Activated CD4-positive, alpha-beta memory T cell treated with anti-CD3 and anti-CD28 coated beads, Interleukin-2, amount 10 ng/mL, durations not matched to agents 7 days and 5 days (primary cell): ENCODE measurements at regions not wholly inside any gene's neighbourhood (a gene's known extent, or its start where the extent isn't known, plus 50 kb on each side); places are given as distances from the start of the nearest gene placed in this dataset.
A peak's percentile ranks its signal among the peaks of the same experiment; 100 is the strongest.

Experiments used
- CTCF ChIA-PET: fragments of 350-600 bp; sonication (Branson Sonifier 250); formaldehyde crosslinking; loops from one replicate; lab custom pipeline; 2021; ENCODE audit warnings: antibody characterized with exemption, inconsistent platforms; lab: Charles Lee
- POLR2A ChIA-PET: fragments of 350-600 bp; sonication (Branson Sonifier 250); formaldehyde crosslinking; loops from one replicate; lab custom pipeline; 2021; ENCODE audit warnings: antibody characterized with exemption; lab: Charles Lee
- DNase-seq: peaks from one replicate; pipeline ENCODE4 v3.0.0-alpha.2; 2020
- H3K27ac Mint-ChIP-seq: one replicate; pipeline ENCODE4 v1.8.0; 2021; ENCODE audit warnings: mild to moderate bottlenecking, mixed read lengths
- H3K27me3 Mint-ChIP-seq: one replicate; pipeline ENCODE4 v1.8.0; 2021; ENCODE audit warnings: mixed read lengths
- H3K36me3 Mint-ChIP-seq: one replicate; pipeline ENCODE4 v1.8.0; 2021; ENCODE audit warnings: low read depth, mixed read lengths
- H3K4me1 Mint-ChIP-seq: one replicate; pipeline ENCODE4 v1.8.0; 2021; ENCODE audit warnings: mixed read lengths
- H3K4me3 Mint-ChIP-seq: one replicate; pipeline ENCODE4 v1.8.0; 2021; ENCODE audit warnings: mild to moderate bottlenecking, mixed read lengths
- H3K9me3 Mint-ChIP-seq: one replicate; pipeline ENCODE4 v1.8.0; 2021; ENCODE audit warnings: mixed read lengths

DNA sequence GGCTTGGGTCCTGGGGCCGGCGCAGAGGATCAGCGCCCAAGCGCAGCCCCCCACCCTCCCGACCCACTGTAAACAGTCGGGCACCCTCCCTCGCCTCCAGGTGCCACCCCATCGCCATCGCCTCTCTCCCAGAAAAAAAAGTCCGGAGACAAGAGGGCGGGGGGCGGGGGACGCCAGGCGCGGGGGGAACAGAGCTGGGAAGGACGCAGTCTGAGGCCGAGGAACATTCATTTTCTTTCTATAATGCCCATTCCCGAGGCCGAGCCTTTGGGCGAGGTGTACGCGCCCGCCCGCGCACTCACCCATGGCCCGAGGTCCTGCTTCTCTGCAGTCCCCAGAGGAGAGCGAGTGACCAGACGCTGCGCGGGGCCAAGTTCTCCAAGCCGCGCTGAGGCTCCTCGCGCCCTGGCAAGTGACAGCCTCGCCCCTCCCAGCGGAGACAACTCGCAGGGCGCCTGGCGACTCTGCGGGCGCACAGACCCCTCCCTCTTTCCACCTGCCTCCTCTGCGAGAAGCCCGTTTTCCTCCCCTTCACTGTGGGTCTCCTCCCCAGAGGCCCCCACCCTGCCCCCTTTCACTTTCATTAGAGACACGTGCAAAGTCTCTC, 63.5 kb upstream of the WDR17 start:
- Mint-ChIP-seq H3K4me1 (peaks cover 3% of the 10 kb centered on the region), H3K27ac (no peak overlapping the region), H3K4me3 (peak overlapping the region; percentile 41), H3K9me3 (no peaks in the 10 kb centered on the region), H3K36me3 (no peaks in the 10 kb centered on the region), H3K27me3 (peaks cover 33% of the 10 kb centered on the region)
- ChIA-PET CTCF (interaction anchor here (0.7 kb wide), 1 partner anchor 14 kb away, joined by 3 read pairs; no protein-coding TSS in a partner anchor), POLR2A (no interaction called here)
- DNase-seq, result no peak

DNA sequence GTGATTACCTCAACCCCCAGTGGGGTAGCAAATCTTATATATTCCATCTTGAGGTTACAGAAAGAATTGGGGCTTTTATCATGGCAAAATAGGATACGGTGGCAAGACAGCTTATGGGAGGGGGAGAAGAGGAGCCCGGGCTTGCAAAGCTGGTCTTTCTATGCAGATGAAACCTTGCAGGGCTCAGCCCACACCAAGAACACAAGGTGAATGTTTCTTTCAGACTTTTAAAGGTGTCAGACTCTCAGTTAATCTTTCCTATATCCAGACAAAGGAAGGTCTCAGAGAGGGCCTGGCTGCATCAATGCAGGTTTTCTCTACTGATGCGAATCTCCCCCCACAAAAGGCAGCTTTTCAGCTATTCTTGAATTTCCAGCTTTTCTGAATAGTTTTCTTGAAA, 59.9 kb upstream of the WDR17 start:
- no peaks in the 10 kb centered on the region for H3K9me3 Mint-ChIP-seq
- DNase-seq, result no peak
- H3K27me3 Mint-ChIP-seq, result peaks cover 26% of the 10 kb centered on the region
- no peak overlapping the region for H3K4me3 Mint-ChIP-seq
- H3K36me3 Mint-ChIP-seq, result no peaks in the 10 kb centered on the region
- H3K4me1 Mint-ChIP-seq, result peaks cover 3% of the 10 kb centered on the region
- ChIA-PET POLR2A (no interaction called here), CTCF (no interaction called here)
- no peak overlapping the region for H3K27ac Mint-ChIP-seq

DNA sequence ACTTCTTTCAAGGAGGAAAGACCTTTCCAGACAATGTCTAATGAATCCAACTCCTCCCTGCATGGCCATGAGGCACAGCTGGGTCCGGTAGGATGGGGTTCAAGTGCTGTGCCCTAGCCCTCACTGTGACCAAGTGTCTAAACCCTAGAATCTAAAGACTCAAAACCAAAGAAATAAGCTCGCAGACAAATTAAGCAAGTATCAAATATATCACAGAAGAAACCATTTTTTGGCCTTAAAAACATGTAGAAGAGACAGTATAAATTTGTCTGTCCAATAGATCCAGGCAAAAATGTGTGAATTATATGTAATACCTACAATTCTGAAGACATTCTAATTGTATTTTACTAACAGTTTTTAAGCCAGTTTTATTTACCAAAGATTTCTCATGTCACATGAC, 56.4 kb upstream of the WDR17 start:
- H3K27me3 Mint-ChIP-seq, result no peaks in the 10 kb centered on the region
- H3K9me3 Mint-ChIP-seq, result no peaks in the 10 kb centered on the region
- no peaks in the 10 kb centered on the region for H3K4me1 Mint-ChIP-seq
- H3K27ac Mint-ChIP-seq, result no peak overlapping the region
- no peak for DNase-seq
- H3K4me3 Mint-ChIP-seq, result no peak overlapping the region
- H3K36me3 Mint-ChIP-seq, result no peaks in the 10 kb centered on the region
- POLR2A ChIA-PET, result no interaction called here
- CTCF ChIA-PET, result no interaction called here

DNA sequence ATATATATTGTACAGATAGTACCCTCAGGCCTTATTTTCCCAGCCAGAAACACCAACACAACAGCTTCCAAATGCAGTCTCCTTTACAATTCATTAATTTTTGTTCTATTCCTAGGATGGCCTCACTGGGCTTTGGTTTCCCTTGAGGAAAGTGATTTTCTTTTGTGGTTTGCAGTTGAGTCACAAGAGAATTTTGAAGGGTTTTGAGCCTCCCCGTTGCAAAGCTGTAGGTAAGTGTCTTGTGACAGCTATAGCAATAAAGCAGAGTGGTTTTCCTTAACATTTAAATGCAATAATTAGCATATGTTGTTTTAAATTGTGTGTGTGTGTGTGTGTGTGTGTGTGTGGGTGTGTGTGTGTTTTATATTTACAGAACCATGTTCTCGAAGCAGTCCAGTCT, 54.1 kb upstream of the WDR17 start:
- POLR2A ChIA-PET, result no interaction called here
- no peaks in the 10 kb centered on the region for H3K4me1 Mint-ChIP-seq
- H3K4me3 Mint-ChIP-seq, result no peak overlapping the region
- DNase-seq, result no peak
- no peaks in the 10 kb centered on the region for H3K27me3 Mint-ChIP-seq
- CTCF ChIA-PET, result no interaction called here
- no peak overlapping the region for H3K27ac Mint-ChIP-seq
- H3K9me3 Mint-ChIP-seq, result no peaks in the 10 kb centered on the region
- no peaks in the 10 kb centered on the region for H3K36me3 Mint-ChIP-seq

DNA sequence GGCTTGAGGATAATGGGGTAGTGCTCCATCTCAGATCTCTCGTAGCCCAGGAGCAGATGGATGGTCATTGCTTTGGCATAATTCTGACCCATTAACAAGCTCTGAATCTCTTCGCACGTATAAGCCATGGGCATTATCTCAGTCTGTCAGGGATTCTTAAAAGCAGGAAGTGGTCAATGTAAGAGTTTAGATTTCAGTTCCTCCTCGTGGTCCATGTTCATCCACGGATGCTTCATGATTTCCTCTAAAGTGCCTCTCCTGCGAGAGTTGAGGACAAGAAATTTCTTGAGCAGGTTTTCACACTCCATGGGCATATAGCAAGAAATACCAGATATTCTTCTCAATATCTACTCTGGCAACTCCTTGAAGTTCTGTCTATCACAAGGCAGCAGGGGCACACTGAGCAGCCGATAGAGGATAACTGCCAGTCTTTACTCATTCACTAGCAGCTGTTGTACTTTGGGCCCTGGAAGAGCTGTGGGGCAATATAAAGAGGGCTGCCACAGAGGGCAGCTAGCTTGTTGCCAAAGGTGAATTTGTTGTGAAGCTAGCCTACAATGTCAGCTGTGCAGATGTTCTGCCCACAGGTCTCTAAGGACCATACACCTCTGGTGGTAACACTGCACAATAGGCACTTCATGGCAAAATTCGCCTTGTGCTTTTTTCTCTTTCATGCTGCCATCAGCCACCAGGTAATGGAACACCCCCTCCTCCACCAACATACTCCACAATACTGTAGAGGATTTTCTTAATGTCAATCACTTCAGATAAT, 52.0 kb upstream of the WDR17 start:
- no peaks in the 10 kb centered on the region for H3K27me3 Mint-ChIP-seq
- H3K27ac Mint-ChIP-seq, result no peak overlapping the region
- H3K4me1 Mint-ChIP-seq, result no peaks in the 10 kb centered on the region
- no peaks in the 10 kb centered on the region for H3K36me3 Mint-ChIP-seq
- no peak overlapping the region for H3K4me3 Mint-ChIP-seq
- POLR2A ChIA-PET, result no interaction called here
- CTCF ChIA-PET, result no interaction called here
- DNase-seq, result no peak
- no peaks in the 10 kb centered on the region for H3K9me3 Mint-ChIP-seq

DNA sequence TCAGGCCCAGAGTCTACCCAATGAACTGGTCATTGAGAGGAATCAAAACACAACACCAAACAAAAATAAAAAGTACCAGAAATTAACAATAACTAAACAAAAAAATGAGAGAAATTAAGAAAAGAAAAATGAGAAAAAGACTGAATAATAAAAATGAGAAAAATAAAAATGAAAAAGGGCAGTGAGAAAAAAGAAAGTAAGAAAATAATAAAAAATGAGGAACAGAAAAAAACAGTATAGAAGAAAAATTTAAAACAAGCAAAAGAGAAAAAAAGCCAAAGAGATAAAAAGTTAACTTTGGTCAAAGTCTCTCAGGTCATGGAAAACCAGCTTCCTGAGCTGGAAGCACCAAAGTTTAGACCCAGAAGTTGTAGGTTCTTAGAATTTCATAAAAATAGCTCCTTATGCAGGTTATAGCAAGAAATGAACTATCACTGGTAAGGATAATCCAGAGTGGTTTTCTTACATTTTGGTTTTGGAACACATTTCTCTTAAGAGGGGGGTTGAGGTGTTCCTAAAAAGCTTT, 51.0 kb upstream of the WDR17 start:
- Mint-ChIP-seq H3K27me3 (no peaks in the 10 kb centered on the region), H3K36me3 (no peaks in the 10 kb centered on the region), H3K4me3 (no peak overlapping the region), H3K9me3 (no peaks in the 10 kb centered on the region), H3K27ac (no peak overlapping the region), H3K4me1 (no peaks in the 10 kb centered on the region)
- POLR2A ChIA-PET, result no interaction called here
- no peak for DNase-seq
- CTCF ChIA-PET, result no interaction called here
